ENCODE measurements at regions not wholly inside any gene's neighbourhood (a gene's known extent, or its start where the extent isn't known, plus 50 kb on each side); places are given as distances from the start of the nearest gene placed in this dataset.

DNA sequence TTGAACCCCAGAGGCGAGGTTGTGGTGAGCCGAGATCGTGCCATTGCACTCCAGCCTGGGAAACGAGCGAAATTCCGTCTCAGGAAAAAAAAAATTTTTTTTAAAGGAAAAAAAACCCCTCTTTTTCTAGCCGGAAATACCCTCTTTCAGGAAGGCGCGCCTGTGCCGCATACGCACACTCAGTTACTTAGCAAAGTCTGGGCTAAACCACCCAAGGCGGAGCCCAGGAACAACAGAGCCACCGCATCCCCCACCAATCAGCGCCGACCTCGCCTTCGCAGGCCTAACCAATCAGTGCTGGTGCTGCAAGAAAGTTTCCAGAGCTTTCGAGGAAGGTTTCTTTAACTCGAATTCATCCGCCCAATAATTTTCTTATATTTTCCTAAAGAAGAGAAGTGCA lies 510.4 kb downstream of the KCNJ18 start:
- TF ChIP-seq EZH2 (conservative IDR thresholded peaks at IDR 0.05; ENCODE audit: low read depth, low read length) = no peak
- TF ChIP-seq, protein P1, sequence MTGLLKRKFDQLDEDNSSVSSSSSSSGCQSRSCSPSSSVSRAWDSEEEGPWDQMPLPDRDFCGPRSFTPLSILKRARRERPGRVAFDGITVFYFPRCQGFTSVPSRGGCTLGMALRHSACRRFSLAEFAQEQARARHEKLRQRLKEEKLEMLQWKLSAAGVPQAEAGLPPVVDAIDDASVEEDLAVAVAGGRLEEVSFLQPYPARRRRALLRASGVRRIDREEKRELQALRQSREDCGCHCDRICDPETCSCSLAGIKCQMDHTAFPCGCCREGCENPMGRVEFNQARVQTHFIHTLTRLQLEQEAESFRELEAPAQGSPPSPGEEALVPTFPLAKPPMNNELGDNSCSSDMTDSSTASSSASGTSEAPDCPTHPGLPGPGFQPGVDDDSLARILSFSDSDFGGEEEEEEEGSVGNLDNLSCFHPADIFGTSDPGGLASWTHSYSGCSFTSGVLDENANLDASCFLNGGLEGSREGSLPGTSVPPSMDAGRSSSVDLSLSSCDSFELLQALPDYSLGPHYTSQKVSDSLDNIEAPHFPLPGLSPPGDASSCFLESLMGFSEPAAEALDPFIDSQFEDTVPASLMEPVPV (CRISPR knock-in tag; IDR thresholded peaks at IDR 0.05) = no peak
- no peak for TF ChIP-seq ZBTB8A (CRISPR knock-in tag; IDR thresholded peaks at IDR 0.05; ENCODE audit: borderline replicate concordance, low read depth)
- TF ChIP-seq, protein P2, sequence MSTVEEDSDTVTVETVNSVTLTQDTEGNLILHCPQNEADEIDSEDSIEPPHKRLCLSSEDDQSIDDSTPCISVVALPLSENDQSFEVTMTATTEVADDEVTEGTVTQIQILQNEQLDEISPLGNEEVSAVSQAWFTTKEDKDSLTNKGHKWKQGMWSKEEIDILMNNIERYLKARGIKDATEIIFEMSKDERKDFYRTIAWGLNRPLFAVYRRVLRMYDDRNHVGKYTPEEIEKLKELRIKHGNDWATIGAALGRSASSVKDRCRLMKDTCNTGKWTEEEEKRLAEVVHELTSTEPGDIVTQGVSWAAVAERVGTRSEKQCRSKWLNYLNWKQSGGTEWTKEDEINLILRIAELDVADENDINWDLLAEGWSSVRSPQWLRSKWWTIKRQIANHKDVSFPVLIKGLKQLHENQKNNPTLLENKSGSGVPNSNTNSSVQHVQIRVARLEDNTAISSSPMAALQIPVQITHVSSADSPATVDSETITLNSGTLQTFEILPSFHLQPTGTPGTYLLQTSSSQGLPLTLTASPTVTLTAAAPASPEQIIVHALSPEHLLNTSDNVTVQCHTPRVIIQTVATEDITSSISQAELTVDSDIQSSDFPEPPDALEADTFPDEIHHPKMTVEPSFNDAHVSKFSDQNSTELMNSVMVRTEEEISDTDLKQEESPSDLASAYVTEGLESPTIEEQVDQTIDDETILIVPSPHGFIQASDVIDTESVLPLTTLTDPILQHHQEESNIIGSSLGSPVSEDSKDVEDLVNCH (CRISPR knock-in tag; IDR thresholded peaks at IDR 0.05) = no peak
- TF ChIP-seq JUNB (CRISPR knock-in tag; IDR thresholded peaks at IDR 0.05; ENCODE audit: borderline replicate concordance) = no peak
- TF ChIP-seq, protein P3, sequence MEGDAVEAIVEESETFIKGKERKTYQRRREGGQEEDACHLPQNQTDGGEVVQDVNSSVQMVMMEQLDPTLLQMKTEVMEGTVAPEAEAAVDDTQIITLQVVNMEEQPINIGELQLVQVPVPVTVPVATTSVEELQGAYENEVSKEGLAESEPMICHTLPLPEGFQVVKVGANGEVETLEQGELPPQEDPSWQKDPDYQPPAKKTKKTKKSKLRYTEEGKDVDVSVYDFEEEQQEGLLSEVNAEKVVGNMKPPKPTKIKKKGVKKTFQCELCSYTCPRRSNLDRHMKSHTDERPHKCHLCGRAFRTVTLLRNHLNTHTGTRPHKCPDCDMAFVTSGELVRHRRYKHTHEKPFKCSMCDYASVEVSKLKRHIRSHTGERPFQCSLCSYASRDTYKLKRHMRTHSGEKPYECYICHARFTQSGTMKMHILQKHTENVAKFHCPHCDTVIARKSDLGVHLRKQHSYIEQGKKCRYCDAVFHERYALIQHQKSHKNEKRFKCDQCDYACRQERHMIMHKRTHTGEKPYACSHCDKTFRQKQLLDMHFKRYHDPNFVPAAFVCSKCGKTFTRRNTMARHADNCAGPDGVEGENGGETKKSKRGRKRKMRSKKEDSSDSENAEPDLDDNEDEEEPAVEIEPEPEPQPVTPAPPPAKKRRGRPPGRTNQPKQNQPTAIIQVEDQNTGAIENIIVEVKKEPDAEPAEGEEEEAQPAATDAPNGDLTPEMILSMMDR (CRISPR knock-in tag; IDR thresholded peaks at IDR 0.05) = no peak
- TF ChIP-seq CBX2 (IDR thresholded peaks at IDR 0.05; ENCODE audit: low read depth, low read length) = no peak
- no peak for TF ChIP-seq CBX2 (CRISPR knock-in tag; IDR thresholded peaks at IDR 0.05; ENCODE audit: low read depth)
- no peak for TF ChIP-seq POLR2AphosphoS5 (IDR thresholded peaks at IDR 0.05; ENCODE audit: low read depth, low read length)
- TF ChIP-seq, protein P4, sequence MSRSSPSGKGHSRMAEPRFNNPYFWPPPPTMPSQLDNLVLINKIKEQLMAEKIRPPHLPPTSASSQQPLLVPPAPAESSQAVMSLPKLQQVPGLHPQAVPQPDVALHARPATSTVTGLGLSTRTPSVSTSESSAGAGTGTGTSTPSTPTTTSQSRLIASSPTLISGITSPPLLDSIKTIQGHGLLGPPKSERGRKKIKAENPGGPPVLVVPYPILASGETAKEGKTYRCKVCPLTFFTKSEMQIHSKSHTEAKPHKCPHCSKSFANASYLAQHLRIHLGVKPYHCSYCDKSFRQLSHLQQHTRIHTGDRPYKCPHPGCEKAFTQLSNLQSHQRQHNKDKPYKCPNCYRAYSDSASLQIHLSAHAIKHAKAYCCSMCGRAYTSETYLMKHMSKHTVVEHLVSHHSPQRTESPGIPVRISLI (CRISPR knock-in tag; IDR thresholded peaks at IDR 0.05; ENCODE audit: borderline replicate concordance) = no peak
